HUES6 (cell line): ENCODE measurements at regions not wholly inside any gene's neighbourhood (a gene's known extent, or its start where the extent isn't known, plus 50 kb on each side); places are given as distances from the start of the nearest gene placed in this dataset.
"Not testable (repeated sequence)": the region's sequence is repeated elsewhere in the genome, so short reads cannot be mapped to it uniquely, and the experiment has no call there.

Source experiments
- H3K27ac ChIP-seq: 2 replicates; pipeline ENCODE4 v1.7.0; 2013; ENCODE audit warnings: low read depth, mild to moderate bottlenecking, low read length, inconsistent platforms
- H3K27me3 ChIP-seq: 2 replicates; pipeline ENCODE4 v1.6.1; 2013; ENCODE audit warnings: low read length; ENCODE audit not compliant: control insufficient read depth, insufficient read depth
- H3K36me3 ChIP-seq: 2 replicates; pipeline ENCODE4 v1.6.1; 2013; ENCODE audit warnings: low read length; ENCODE audit not compliant: control insufficient read depth, insufficient read depth
- H3K4me1 ChIP-seq: 2 replicates; pipeline ENCODE4 v1.6.1; 2013; ENCODE audit warnings: low read length; ENCODE audit not compliant: control insufficient read depth, insufficient read depth
- H3K4me3 ChIP-seq: 2 replicates; pipeline ENCODE4 v1.5.1; 2013; ENCODE audit warnings: low read depth, low read length
- H3K9ac ChIP-seq: one replicate; pipeline ENCODE4 v1.6.1; 2013; ENCODE audit warnings: mild to moderate bottlenecking, low read length
- H3K9me3 ChIP-seq: 2 replicates; pipeline ENCODE4 v1.6.1; 2013; ENCODE audit warnings: low read depth, low read length; ENCODE audit not compliant: control insufficient read depth, insufficient read depth

GRCh38 chr21:5067326-5068048 is 5453.9 kb upstream of the TPTE start:
- H3K27me3 ChIP-seq, H3K4me1 ChIP-seq, H3K27ac ChIP-seq, H3K9ac ChIP-seq, H3K36me3 ChIP-seq, H3K4me3 ChIP-seq, H3K9me3 ChIP-seq: not testable (repeated sequence)

- H3K27ac ChIP-seq, H3K9me3 ChIP-seq, H3K27me3 ChIP-seq, H3K36me3 ChIP-seq, H3K4me1 ChIP-seq, H3K9ac ChIP-seq, H3K4me3 ChIP-seq: not testable (repeated sequence)
Measured at GRCh38 chr21:5068649-5069048, 5452.7 kb upstream of the TPTE start.

- H3K27ac ChIP-seq, H3K4me1 ChIP-seq, H3K9me3 ChIP-seq, H3K36me3 ChIP-seq, H3K27me3 ChIP-seq, H3K4me3 ChIP-seq, H3K9ac ChIP-seq: not testable (repeated sequence)
Measured at GRCh38 chr21:5071180-5071579, 5450.2 kb upstream of the TPTE start.

GRCh38 chr21:5076854-5077253 is 5444.5 kb upstream of the TPTE start:
- H3K27ac ChIP-seq, H3K27me3 ChIP-seq, H3K9ac ChIP-seq, H3K9me3 ChIP-seq, H3K36me3 ChIP-seq, H3K4me3 ChIP-seq, H3K4me1 ChIP-seq: not testable (repeated sequence)

GRCh38 chr21:5079361-5079760 is 5442.0 kb upstream of the TPTE start:
- H3K4me3 ChIP-seq, H3K36me3 ChIP-seq, H3K4me1 ChIP-seq, H3K27ac ChIP-seq, H3K9me3 ChIP-seq, H3K27me3 ChIP-seq, H3K9ac ChIP-seq: not testable (repeated sequence)

- H3K4me1 ChIP-seq, H3K27me3 ChIP-seq, H3K9me3 ChIP-seq, H3K27ac ChIP-seq, H3K9ac ChIP-seq, H3K4me3 ChIP-seq, H3K36me3 ChIP-seq: not testable (repeated sequence)
Measured at GRCh38 chr21:5080015-5080414, 5441.4 kb upstream of the TPTE start.

- not testable (repeated sequence) for H3K4me1 ChIP-seq, H3K4me3 ChIP-seq, H3K27me3 ChIP-seq, H3K36me3 ChIP-seq, H3K9ac ChIP-seq, H3K27ac ChIP-seq, H3K9me3 ChIP-seq
Measured at GRCh38 chr21:5084246-5084645, 5437.1 kb upstream of the TPTE start.

GRCh38 chr21:5085456-5085855 is 5435.9 kb upstream of the TPTE start:
- not testable (repeated sequence) for H3K27me3 ChIP-seq, H3K27ac ChIP-seq, H3K9ac ChIP-seq, H3K4me1 ChIP-seq, H3K36me3 ChIP-seq, H3K4me3 ChIP-seq, H3K9me3 ChIP-seq

GRCh38 chr21:5086416-5086815 is 5435.0 kb upstream of the TPTE start:
- H3K36me3 ChIP-seq, H3K27me3 ChIP-seq, H3K4me1 ChIP-seq, H3K4me3 ChIP-seq, H3K9me3 ChIP-seq, H3K27ac ChIP-seq, H3K9ac ChIP-seq: not testable (repeated sequence)

GRCh38 chr21:5088820-5089219 is 5432.6 kb upstream of the TPTE start:
- H3K27ac ChIP-seq, H3K27me3 ChIP-seq, H3K4me1 ChIP-seq, H3K4me3 ChIP-seq, H3K9me3 ChIP-seq, H3K36me3 ChIP-seq, H3K9ac ChIP-seq: not testable (repeated sequence)

- not testable (repeated sequence) for H3K27ac ChIP-seq, H3K4me3 ChIP-seq, H3K4me1 ChIP-seq, H3K9ac ChIP-seq, H3K9me3 ChIP-seq, H3K36me3 ChIP-seq, H3K27me3 ChIP-seq
Measured at GRCh38 chr21:5089399-5090089, 5431.8 kb upstream of the TPTE start.
